ENCODE measurements at regions not wholly inside any gene's neighbourhood (a gene's known extent, or its start where the extent isn't known, plus 50 kb on each side); places are given as distances from the start of the nearest gene placed in this dataset.
"Not testable (repeated sequence)": the region's sequence is repeated elsewhere in the genome, so short reads cannot be mapped to it uniquely, and the experiment has no call there.

DNA sequence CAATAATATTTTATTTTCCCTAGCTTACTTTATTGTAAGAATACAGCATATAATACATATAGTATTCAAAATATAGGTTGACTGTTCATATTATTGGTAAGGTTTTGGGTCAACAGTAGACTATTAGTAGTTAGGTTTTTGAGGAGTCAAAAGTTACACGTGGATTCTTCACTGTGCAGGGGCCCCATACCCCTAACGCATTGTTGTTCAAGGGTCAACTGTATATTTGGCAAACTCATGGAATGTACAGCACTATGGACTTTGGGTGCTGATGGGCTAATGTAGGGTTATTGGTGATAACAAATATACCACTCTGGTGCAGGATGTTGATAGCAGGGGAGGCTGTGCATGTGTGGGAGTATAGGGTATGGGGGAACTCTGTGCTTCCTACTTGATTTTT lies 397.2 kb downstream of the BCKDHB start:
- DNase-seq (ENCODE audit: low read depth) = no peak

DNA sequence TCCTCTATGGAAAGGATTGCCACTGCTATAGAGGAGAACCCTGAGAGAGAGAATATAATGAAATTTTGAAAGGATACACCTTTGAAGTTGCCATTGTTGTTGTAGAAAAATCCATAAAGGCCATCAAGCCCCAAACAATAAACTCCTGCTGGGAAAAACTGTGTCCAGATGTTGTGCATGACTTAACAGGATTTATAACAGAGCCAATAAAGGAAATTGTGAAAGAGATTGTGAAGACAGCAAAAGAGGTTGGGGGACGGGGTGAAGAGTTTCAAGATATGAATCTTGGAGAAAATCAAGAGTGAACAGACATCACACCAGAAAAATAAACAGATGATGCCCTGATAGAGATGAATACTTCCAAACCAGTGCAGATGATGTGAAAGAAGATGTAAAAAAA lies 396.4 kb downstream of the BCKDHB start:
- peak; percentile 38 for DNase-seq (ENCODE audit: low read depth)

DNA sequence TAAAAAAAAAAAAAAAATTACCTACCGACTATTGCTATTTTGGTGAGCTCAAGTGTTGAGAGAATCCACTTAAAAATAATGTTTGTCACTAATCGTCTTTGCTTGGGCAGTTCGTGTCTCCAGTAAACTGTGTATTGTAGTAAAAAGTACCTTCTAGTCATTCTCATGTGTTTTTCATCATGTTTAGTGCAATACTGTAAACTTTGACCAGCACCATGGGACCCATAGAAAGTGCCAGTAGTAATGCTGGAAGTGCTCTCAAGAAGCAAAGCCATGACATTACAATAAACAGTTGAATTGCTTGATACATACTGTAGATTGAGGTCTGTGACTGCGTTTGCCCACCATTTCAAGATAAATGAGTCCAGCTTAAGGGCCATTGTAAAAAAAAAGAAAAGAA lies 395.2 kb downstream of the BCKDHB start:
- no peak for DNase-seq (ENCODE audit: low read depth)

DNA sequence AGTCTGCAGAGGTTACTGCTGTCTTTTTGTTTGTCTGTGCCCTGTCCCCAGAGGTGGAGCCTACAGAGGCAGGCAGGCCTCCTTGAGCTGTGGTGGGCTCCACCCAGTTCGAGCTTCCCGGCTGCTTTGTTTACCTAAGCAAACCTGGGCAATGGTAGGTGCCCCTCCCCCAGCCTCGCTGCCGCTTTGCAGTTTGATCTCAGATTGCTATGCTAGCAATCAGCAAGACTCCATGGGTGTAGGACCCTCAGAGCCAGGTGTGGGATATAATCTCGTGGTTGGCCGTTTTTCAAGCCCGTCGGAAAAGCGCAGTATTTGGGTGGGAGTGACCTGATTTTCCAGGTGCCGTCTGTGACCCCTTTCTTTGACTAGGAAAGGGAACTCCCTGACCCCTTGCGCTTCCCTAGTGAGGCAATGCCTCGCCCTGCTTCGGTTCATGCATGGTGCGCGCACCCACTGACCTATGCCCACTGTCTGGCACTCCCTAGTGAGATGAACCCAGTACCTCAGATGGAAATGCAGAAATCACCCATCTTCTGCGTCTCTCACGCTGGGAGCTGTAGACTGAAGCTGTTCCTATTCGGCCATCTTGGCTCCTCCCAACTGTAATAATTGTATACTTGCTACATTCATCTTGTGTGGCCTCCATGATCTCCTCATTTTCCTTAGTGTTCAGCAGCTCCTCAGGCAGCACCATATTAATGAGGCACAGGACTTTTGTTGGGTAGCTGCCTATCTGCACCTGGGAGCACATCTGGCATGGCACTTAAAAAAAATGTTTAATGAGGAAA lies 391.4 kb downstream of the BCKDHB start:
- not testable (repeated sequence) for DNase-seq (ENCODE audit: low read depth)

DNA sequence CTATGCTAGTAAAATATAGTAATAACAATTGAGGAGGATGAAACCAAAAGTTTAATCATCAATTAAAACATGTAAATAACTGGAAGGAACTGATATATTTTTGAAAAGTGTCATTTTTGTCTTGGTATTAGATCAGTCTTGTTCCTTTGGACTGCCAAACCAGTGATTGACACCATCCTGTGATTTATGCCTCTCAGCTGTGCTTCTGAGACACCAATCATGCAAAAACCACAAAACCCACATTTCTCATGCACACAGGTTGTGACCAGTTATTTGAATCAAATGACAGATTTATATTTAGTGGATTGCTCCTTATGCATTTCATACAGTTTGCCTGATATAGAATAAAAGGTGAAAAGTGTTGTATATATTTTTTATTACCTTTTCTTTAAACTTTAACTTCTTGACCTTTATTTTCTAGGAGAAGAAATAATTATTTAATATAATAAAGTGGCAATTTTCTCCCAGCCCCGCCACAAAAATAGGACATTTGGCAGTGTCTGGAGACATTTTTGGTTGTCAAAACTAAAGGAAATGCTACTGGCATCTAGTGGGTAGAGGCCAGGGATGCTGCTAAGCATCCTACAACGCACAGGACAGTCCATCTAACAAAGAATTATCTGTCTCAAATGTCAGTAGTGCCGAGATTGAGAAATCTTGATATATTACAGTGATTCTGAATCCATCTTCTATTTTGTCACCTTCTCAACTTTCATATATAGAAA lies 383.6 kb downstream of the BCKDHB start:
- DNase-seq (ENCODE audit: low read depth) = no peak

DNA sequence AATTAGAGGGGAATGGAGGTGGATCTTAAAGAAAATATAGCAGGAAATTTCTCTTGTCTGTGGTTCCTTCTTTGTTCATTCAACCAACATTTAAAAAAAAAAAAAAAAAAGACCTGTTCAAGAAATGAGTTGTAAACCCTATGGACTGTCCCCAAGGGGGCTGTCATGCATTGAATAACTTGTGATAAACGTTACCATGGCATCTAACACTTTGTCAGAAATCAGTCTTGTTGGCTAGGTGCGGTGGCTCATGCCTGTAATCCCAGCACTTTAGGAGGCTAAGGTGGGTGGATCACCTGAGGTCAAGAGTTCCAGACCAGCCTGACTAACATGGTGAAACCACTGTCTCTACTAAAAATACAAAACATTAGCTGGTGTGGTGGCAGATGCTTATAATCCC lies 381.7 kb downstream of the BCKDHB start:
- DNase-seq (ENCODE audit: low read depth) = no peak

DNA sequence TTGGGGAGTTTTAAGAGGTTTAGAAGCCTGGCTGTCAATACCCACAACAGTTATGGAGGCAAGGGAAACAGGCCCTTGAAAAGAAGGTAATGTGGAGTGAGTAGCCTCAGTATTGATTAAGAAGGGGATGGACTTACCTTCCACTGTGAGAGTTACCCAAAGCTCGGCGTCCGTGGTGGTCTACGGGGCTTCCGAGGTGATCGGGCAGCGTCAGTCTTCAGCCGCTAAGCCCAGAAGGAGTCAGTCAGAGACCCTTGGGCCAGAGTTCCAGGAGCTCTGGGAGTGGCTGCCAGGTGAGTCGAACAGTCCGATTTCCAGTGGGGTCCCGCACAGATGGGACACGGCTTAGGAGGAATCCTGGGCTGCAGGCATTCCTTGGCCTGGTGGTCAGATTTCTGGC lies 379.0 kb downstream of the BCKDHB start:
- not testable (repeated sequence) for DNase-seq (ENCODE audit: low read depth)

DNA sequence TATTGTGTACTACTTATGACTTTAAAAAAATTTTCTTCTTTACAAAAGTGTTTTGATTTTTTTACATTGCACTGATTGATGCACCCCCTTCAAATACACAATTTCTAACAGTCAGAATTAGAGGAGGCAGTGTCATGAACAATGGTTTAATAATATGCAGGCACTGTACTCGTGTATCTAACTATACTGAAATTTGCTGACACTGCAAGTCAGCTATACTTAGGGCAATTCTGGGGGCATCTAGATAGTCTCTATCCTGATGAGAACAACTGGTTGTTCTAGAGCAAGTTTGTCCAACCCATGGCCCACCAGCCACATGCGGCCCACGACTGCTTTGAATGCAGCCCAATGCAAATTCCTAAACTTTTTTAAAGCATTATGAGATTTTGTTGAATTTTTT lies 375.6 kb downstream of the BCKDHB start:
- no peak for DNase-seq (ENCODE audit: low read depth)

DNA sequence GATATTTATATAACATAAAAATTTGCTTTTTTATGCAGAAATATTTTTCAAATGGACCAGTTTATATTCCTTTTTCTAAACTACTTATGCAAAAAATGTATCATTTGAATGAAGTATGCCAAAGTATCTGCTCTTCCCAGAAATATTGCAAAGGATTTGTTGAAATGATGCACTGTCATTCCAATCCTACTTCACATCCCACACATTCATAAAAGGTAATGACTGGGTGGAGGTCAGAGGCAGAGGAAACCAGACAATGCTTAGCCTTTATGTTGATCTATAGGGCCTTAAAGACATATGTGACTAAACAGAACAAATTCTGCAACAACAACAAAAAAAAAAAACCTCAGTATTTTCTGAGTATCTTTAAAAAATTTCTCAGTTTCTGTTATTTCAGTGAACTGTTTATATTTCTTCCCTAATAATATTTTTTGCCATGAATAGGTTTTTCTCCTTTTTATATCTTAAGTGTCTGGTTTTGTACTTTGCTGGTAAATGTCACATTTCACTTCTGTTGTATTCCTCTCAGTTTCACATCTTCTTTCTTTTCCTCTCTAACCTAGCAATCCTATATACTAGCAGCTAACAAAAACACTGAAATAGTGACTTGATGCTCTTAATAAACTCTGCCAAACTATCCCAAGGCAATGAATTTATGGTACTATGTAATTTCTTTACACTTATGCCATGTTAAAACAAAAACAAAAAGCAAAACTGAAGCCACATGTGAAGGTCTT lies 374.1 kb downstream of the BCKDHB start:
- peak; percentile 12 for DNase-seq (ENCODE audit: low read depth)

DNA sequence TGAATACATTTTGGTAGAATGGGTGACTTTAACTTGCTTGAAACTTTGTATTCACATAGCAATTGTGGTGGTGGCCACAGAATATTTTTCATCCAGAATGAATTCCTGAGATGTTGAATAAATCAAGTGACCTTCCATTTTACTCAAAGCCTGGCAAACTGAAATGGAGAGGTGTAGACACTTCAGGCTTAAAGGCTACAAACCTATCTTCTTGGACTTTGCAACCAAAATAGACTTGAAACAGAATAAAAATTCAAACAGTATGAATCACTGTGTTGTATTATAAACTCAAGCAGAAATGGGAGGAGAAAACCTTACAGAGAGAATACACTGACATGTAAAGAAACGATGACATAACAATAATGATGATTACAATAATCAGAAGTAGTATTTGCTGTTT lies 371.6 kb downstream of the BCKDHB start:
- peak; percentile 43 for DNase-seq (ENCODE audit: low read depth)

DNA sequence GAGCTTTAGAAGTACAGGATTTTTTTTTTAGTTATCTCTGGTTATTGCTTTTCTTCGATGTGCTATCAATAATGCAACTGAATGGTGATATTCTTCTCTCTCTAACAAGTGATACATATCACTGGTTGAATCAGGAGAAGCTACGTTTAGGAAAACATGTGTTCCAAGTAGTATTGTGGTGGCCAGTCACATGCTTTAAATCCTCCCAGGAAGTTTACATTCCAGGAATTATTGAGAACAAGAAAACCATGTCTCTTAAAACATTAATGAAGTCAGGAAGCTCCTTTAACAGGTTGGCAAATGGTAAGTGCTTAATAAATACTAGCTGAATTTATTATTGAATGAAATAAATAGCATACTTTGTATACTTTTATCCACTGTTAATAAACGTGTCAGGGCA lies 371.1 kb downstream of the BCKDHB start:
- DNase-seq (ENCODE audit: low read depth) = peak; percentile 78

DNA sequence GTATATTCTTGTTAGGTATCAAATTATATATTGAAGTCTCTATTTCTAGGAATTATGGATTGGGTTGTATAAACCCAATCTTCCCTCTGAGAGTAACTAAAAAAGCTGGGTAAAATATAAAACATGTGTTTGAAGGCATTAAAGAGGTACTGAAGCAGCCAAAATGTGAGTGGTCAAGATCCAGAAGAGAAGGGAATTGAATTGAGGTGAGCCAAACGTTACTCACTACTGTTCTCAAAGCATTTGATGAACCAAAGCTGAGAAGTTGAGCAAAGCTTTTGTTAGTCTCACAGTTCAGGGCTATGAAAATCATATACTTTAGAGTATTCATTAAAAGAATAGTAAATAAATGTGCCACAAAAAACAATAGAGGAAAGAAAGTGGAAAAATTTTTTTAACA lies 365.8 kb downstream of the BCKDHB start:
- DNase-seq (ENCODE audit: low read depth) = no peak

DNA sequence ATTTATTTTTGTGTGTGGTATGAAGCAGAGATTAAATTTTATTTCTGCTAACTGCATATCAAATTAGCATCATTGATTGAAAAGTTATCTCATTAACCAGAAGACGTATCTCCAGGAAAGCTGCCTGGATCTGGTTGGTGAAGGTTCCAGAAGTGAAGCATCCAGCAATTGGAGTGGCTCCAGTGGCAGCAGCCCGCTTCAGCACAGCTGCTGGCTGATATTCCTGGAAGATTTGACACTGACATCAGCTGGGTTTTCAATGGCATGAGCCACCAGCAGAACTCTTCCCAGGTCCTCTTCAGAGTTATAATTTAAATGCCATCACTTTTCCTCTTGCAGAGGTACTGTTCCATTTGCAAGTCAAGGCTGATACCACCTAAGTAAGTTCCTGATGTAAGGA lies 363.5 kb downstream of the BCKDHB start:
- DNase-seq (ENCODE audit: low read depth) = no peak

DNA sequence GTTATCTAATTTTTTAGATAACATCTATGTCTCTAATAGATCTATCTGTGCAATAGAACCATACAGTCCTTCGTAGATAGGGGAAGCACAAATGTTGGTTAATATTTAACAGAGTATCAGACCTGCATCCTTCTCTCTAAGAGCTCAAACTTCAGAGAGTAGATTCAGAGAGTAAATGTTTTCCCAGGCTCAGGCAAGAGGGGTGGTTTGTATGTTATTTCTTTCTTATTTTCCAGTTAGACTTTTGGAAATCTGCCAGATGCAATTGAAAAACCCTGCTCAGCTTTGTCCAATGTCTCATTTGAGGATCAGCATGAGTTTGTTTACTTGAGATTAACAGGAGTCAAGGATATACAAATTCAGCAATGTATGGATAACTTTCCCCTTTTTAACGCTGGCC lies 361.9 kb downstream of the BCKDHB start:
- no peak for DNase-seq (ENCODE audit: low read depth)

DNA sequence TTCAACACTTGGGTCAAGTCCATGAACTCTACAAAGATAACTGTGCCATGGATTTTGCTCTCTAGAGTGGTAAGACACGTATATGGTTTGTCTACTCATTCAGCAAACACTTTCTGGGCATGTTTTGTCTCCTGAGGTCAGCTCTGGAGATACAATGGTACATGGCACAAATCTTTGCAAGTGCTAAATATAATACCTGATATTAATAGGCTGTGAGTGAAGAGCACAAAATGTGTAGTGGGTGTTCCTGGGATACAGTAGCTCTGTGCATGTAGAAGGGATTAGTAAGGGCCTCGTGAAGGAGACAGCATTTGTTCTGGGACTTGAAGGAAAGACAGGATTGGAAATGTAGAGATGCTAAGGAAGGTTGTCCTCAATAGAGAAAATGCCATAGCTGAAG lies 360.9 kb downstream of the BCKDHB start:
- no peak for DNase-seq (ENCODE audit: low read depth)

DNA sequence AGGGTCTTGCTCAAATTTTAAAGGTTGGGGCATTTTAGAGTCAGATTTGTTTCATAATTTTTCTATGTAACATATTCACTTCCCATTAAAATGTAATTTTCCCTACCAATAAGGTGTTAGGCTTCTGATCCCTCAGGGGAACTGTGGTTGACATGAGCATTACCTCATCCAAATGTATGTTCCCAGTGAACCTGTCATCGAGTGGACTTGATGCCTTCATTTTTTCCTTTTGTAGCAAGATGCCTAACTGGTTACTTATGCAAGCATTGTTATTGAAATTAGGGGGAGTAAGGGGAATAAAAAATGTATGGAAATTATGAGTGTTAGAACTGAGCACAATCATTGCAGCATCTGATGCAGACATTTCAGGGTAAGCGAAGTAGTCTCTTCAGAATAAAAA lies 360.5 kb downstream of the BCKDHB start:
- DNase-seq (ENCODE audit: low read depth) = no peak

DNA sequence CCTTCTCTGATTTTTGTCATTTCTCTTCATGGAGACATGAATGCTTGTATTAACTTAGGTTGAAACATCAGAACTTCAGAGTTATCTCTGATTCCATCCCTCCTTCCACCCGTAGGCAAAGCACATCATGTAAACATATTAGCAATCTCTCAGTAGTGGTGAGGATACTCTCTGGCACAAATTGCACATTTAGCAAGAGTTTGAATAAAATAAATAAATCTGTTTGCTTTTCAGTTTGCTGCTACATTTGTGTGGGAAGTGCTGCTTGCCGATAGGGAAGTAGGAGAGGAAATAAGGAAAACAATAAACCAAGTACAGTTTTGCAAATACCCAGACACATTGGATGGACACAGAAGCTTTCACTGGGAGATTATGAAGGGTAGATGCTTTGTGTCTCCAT lies 359.0 kb downstream of the BCKDHB start:
- no peak for DNase-seq (ENCODE audit: low read depth)

DNA sequence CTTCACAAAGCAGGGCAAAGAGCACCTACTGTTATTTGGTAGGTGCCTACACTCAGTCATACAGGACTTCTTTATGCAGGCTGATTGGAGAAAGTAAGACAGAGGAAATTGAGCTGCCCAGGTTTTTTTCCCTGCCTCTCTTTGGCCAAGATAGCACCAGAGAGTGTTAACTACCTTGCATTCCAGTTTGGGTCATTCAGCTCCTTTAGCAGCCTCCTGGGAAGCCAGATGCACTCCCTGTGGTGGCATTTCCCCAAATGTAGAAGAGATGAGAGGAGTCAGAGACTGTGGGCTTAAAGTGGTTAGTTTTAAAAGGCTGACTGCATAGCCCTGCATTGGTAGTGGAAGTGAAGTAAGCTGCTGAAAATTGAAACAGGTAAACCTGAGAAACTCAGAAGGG lies 358.4 kb downstream of the BCKDHB start:
- no peak for DNase-seq (ENCODE audit: low read depth)

DNA sequence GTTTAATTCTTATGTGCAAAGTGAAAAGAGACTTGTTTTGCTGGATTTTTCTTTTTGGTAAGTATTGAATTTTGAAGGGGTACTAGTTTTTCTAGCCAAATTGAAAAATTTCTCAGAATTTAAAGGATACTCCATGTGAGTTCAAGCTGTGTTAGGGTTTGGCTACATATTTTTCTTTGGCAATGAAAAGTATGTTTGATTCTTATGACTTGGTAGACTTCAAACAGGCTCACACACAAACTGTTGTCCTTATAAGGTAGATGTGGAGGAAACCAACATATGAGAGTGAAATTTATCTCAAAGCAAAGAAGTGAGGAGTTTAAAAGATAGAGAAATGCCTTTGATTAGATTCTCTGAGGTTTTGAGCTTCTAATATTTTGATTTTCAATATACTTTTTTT lies 356.7 kb downstream of the BCKDHB start:
- DNase-seq (ENCODE audit: low read depth) = no peak

DNA sequence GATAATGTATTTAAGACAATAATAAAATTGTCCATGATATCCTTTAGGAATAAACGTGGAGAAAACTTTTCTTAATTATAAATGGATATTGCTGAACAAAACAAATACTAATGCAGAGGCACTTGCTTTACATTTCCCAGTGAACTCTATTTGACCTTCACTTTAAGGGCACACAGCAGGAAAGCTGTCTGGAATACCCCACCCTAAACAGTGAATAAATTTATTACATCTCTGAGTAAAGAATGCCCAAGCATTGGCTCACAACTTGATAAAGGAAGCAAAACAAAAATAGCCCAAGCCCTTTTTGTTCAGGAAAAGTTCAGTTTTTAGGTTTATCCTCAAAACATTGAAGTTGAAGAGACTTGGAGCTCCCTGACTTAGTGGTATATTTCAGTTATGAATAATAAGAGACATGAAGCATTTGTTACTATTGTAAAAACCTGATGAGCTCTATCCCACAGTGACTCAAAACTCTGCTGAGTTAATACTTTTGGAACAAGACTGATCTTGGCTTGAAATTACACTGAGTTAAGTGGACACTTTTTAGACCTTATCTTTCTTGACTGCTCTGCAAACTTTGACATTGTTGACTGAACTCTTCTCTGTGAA lies 353.9 kb downstream of the BCKDHB start:
- DNase-seq (ENCODE audit: low read depth) = peak; percentile 31

DNA sequence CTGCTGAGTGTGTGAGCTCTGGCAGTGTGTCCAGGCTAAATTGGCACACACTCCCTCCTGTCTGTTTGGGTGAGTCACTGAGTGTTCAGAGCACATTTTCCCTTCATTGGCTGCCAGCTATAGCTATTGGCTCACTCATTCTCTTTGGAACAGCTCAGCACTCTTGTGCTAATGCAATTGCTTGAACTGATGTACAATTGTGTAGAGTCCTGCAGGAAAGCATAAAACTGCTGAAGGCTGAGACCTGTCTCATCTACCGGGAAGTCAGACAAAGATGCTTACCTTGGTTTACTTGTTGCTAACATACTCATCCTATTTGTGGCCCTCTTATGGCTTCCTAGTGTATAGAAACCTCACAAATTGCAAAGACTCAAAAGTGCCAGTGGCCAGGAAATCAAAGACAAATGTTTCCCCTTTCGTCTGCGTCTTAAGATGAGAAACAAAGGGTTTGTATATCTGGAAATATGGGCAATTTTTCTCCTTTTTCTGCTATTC lies 351.0 kb downstream of the BCKDHB start:
- peak; percentile 96 for DNase-seq (ENCODE audit: low read depth)

DNA sequence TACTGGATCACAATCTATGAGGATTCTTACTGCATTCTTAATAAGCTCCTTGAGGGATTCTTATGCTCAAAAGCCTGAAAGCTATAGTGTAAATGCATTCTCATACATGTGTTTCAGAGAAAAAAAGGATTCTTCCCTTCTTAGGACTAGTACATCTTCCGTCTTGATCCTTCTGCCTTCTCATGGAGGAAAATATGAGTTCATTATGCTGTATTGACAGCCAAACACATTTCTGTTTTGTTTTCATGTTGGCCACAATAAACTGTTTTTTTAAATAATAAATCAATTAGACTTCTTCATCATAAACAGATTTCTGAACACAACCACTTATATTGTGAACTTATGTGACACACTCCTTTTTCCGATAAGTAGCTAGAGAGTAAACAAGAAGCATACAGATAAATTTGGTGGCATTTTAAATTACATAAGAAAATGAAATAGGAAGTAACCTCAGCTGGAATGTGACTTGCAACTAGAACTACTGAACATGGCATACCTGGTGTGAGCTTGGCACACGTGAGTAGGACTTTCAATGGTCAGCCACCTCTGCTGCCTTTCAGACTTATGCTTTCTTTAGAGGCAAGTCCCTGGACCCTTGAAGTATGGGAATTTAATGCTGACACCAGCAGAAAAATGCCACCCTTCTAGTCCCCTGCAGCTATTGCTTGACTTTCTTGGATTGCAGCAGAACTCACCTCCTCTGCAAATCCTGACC lies 350.4 kb downstream of the BCKDHB start:
- no peak for DNase-seq (ENCODE audit: low read depth)

Measured in EH (cell line).